ENCODE measurements at regions not wholly inside any gene's neighbourhood (a gene's known extent, or its start where the extent isn't known, plus 50 kb on each side); places are given as distances from the start of the nearest gene placed in this dataset.

DNA sequence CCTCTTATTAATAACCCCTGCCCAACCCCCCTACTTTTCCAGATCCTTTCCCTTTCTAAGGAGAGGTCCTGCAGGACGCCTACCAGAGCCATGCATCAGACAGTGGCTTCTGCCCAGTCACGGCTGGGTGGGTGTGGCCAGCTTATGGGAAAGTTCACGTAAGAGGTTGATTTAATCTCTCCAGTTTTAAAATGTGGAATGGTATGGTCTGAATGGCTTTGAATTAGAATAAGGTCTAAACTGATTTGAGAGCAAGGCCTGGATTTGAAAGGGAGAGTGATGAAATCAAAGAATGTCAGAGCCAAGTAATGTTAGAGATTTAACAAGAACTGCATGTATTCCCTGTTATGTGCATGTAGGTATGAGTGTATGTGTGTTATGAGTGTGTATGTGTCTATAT, 275.7 kb downstream of the PAX1 start:
- Histone ChIP-seq H3K9me3 (no peaks in the 10 kb centered on the region), H3K27ac (no peak overlapping the region), H3K36me3 (no peaks in the 10 kb centered on the region), H3K27me3 (no peaks in the 10 kb centered on the region), H3K4me1 (no peaks in the 10 kb centered on the region), H3K4me3 (no peak overlapping the region)
- no peak for ATAC-seq
- TF ChIP-seq, protein P1, sequence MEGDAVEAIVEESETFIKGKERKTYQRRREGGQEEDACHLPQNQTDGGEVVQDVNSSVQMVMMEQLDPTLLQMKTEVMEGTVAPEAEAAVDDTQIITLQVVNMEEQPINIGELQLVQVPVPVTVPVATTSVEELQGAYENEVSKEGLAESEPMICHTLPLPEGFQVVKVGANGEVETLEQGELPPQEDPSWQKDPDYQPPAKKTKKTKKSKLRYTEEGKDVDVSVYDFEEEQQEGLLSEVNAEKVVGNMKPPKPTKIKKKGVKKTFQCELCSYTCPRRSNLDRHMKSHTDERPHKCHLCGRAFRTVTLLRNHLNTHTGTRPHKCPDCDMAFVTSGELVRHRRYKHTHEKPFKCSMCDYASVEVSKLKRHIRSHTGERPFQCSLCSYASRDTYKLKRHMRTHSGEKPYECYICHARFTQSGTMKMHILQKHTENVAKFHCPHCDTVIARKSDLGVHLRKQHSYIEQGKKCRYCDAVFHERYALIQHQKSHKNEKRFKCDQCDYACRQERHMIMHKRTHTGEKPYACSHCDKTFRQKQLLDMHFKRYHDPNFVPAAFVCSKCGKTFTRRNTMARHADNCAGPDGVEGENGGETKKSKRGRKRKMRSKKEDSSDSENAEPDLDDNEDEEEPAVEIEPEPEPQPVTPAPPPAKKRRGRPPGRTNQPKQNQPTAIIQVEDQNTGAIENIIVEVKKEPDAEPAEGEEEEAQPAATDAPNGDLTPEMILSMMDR (IDR thresholded peaks at IDR 0.05), result no peak
- TF ChIP-seq POLR2A (IDR thresholded peaks at IDR 0.05) (no peak), EP300 (IDR thresholded peaks at IDR 0.05) (no peak), POLR2AphosphoS5 (IDR thresholded peaks at IDR 0.05) (no peak)
- 40 to 63% methylated on average over 3 of the region's 3 CpGs for WGBS, 2 donors (ENCODE audit: low coverage in 1 of 2)

DNA sequence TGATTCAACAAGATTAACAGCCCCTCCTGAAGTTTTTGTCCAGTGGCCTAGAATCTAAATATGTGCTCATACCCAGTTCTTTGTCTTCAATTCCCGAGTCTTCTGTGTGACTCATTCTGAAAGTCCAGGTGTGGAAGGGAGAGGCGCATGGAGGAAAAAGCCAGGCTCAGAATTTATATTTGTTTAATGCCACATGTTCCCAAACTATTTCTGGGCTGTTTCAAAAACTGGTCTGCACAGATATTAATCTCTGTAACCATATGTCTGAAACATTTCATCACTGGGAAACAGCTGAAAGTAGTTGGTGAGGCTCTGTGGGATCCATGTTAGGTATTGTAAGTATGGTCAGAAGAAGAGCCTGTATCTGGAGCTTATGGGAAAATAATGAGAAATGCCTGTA, 266.0 kb downstream of the PAX1 start:
- no peak for ATAC-seq
- 67 to 71% methylated on average over 2 of the region's 2 CpGs for WGBS, 2 donors (ENCODE audit: low coverage in 1 of 2)
- Histone ChIP-seq H3K27me3 (no peaks in the 10 kb centered on the region), H3K36me3 (no peaks in the 10 kb centered on the region), H3K9me3 (peaks cover 0 to 7% (median 0%) of the 10 kb centered on the region in 3 donors), H3K4me3 (no peak overlapping the region), H3K27ac (no peak overlapping the region), H3K4me1 (no peaks in the 10 kb centered on the region)
- TF ChIP-seq EP300 (IDR thresholded peaks at IDR 0.05) (no peak), POLR2AphosphoS5 (IDR thresholded peaks at IDR 0.05) (no peak), POLR2A (IDR thresholded peaks at IDR 0.05) (no peak)
- TF ChIP-seq, protein P1 (IDR thresholded peaks at IDR 0.05), result no peak

DNA sequence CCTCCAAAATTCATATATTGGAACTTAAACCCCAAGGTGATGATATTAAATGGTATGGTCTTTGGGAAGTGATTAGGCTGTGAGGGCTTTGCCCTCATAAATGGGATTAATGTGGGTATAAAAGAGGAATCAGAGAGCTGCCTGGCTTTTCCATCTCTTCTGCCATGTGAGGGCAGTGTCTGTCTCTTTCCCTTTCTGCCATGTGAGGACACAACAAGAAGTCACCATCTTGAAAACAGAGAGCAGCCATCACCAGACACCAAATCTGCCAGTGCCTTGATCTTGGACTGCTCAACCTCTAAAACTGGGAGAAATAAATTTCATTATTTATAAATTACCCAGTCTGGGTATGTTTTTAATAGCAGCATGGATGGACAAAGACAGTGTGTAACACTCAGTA, 263.0 kb downstream of the PAX1 start:
- TF ChIP-seq EP300 (IDR thresholded peaks at IDR 0.05) (no peak), POLR2AphosphoS5 (IDR thresholded peaks at IDR 0.05) (no peak), POLR2A (IDR thresholded peaks at IDR 0.05) (no peak)
- TF ChIP-seq, protein P1 (IDR thresholded peaks at IDR 0.05), result no peak
- Histone ChIP-seq H3K27me3 (no peaks in the 10 kb centered on the region), H3K36me3 (no peaks in the 10 kb centered on the region), H3K4me1 (no peaks in the 10 kb centered on the region), H3K4me3 (no peak overlapping the region), H3K9me3 (no peaks in the 10 kb centered on the region), H3K27ac (no peak overlapping the region)
- no peak for ATAC-seq

DNA sequence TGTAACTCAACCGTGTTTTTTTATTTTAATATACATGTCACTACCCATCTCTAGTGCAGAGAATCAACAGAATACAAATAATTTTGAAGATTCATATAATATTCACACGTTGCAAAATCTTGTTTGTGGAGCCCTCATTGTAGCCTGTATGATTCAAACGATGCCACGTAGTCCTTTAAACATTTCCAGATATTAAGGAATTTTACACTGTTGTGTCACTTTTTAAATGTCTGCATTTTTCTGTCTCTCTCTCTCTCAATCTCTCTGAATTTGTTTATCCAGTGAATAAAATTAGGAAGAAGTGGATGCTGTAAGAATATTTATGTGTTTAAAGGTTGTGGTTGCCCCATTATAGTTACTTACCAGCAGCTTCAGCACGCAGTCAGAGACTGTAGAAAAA, 262.0 kb downstream of the PAX1 start:
- Histone ChIP-seq H3K9me3 (no peaks in the 10 kb centered on the region), H3K27ac (no peak overlapping the region), H3K4me1 (no peaks in the 10 kb centered on the region), H3K4me3 (no peak overlapping the region), H3K27me3 (no peaks in the 10 kb centered on the region), H3K36me3 (no peaks in the 10 kb centered on the region)
- TF ChIP-seq, protein P1 (IDR thresholded peaks at IDR 0.05), result no peak
- no peak for TF ChIP-seq EP300 (IDR thresholded peaks at IDR 0.05)
- no peak for TF ChIP-seq POLR2A (IDR thresholded peaks at IDR 0.05)
- no peak for TF ChIP-seq POLR2AphosphoS5 (IDR thresholded peaks at IDR 0.05)
- WGBS, 2 donors (ENCODE audit: low coverage in 1 of 2), result 64 to 79% methylated on average over 5 of the region's 5 CpGs
- ATAC-seq, result no peak

DNA sequence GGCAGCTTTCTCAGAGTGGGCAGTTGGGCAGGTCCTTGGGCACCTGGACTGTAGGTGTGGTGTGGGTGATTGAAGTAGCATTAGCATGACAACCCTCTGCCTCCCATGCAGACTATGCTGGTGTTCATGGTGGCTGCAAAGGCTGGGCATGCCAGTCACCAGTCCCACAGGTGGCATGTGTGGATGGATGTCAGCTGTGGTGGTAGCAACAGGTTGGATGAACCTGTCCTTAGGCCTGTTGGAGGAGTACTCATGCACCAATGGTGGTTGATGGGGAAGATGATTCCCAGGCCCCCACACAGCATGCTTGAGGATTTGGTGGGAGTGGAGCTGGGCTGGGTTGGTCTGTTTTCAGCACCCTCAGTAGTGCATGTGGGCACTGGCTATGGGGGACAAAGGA, 251.1 kb downstream of the PAX1 start:
- ATAC-seq, result no peak
- H3K36me3 ChIP-seq, result no peaks in the 10 kb centered on the region
- TF ChIP-seq EP300 (IDR thresholded peaks at IDR 0.05) (no peak), POLR2A (IDR thresholded peaks at IDR 0.05) (no peak), POLR2AphosphoS5 (IDR thresholded peaks at IDR 0.05) (no peak)
- TF ChIP-seq, protein P1 (IDR thresholded peaks at IDR 0.05), result no peak

More for the DNA sequence above, 251.1 kb downstream of the PAX1 start:
- Histone ChIP-seq H3K4me1 (no peaks in the 10 kb centered on the region), H3K27me3 (no peaks in the 10 kb centered on the region), H3K9me3 (peaks cover 0 to 20% (median 0%) of the 10 kb centered on the region in 3 donors), H3K4me3 (no peak overlapping the region), H3K27ac (no peak overlapping the region)
